ENCODE measurements at regions not wholly inside any gene's neighbourhood (a gene's known extent, or its start where the extent isn't known, plus 50 kb on each side); places are given as distances from the start of the nearest gene placed in this dataset.

DNA sequence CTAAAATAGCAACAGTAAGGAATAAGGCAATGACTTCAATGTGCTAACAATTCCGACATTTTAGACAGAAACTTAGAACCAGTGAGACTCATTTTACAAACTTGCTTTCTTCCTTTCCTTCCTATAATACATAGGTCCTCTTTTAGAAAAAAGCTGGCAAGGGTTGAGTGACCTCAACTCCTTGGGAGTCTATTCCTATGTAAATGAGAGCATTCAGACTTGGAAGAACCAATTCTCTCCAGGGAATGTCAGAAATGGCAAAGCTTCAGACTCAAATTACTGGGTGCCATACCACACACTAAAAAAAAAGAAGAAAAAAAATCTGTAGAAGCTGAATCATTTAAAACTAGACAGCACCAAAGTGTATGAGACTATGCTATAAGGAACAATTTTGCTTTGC lies 1328.2 kb downstream of the OLFM4 start:
- H3K9me3 ChIP-seq = peaks cover 0 to 11% (median 0%) of the 10 kb centered on the region in 8 donors
- TF ChIP-seq CTCF (IDR thresholded peaks at IDR 0.05 in 8 of 11, conservative IDR thresholded peaks at IDR 0.05 in 3 of 11) = no peak
- no peak for TF ChIP-seq POLR2AphosphoS5 (IDR thresholded peaks at IDR 0.05)
- no peak for TF ChIP-seq POLR2A (IDR thresholded peaks at IDR 0.05)
- H3K4me1 ChIP-seq = no peaks in the 10 kb centered on the region
- H3K27ac ChIP-seq = no peak overlapping the region
- H3K36me3 ChIP-seq = no peaks in the 10 kb centered on the region
- no peak for DNase-seq
- no peaks in the 10 kb centered on the region for H3K27me3 ChIP-seq (replicated peaks in 1 of 7)
- H3K4me3 ChIP-seq = no peak overlapping the region
- WGBS, 5 donors = 56 to 73% (median 64%) methylated on average over 1 of the region's 1 CpG
- intact Hi-C loops (cut with DNase I; ENCODE audit: low total_unique reads) = no loop called here

GRCh38 chr13:54357284-54357933 lies 1328.8 kb downstream of the OLFM4 start:
- H3K27ac ChIP-seq = no peak overlapping the region
- H3K9me3 ChIP-seq = peaks cover 0 to 11% (median 0%) of the 10 kb centered on the region in 8 donors
- intact Hi-C loops (cut with DNase I; ENCODE audit: low total_unique reads) = no loop called here
- H3K4me3 ChIP-seq = no peak overlapping the region
- H3K27me3 ChIP-seq (replicated peaks in 1 of 7) = no peaks in the 10 kb centered on the region
- no peak for DNase-seq
- no peaks in the 10 kb centered on the region for H3K4me1 ChIP-seq
- WGBS, 5 donors = 73 to 80% (median 76%) methylated on average over 5 of the region's 5 CpGs
- no peak for TF ChIP-seq CTCF (IDR thresholded peaks at IDR 0.05 in 8 of 11, conservative IDR thresholded peaks at IDR 0.05 in 3 of 11)
- TF ChIP-seq POLR2A (IDR thresholded peaks at IDR 0.05) = no peak
- no peak for TF ChIP-seq POLR2AphosphoS5 (IDR thresholded peaks at IDR 0.05)
- no peaks in the 10 kb centered on the region for H3K36me3 ChIP-seq

DNA sequence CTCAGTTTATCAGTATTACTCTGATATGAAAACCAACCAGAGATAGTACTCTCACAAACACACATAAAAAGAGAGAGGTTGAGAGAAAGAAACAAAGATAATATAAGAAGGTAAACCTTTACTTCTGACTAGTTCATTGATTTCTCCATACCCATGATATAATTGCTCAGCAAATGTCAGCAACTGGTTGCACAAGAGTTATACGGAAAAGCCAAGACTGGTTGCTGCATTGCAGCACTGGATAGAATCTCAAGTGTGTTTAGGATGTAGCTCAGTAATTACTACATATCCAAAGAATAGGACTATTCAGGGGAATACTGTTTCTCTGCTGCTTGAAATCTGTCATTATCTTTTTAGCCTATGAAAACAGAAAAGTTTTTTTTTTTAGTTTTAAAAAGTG lies 1332.8 kb downstream of the OLFM4 start:
- Histone ChIP-seq H3K4me1 (no peaks in the 10 kb centered on the region), H3K9me3 (peaks cover 0 to 11% (median 0%) of the 10 kb centered on the region in 8 donors), H3K4me3 (no peak overlapping the region), H3K27ac (no peak overlapping the region), H3K27me3 (replicated peaks in 1 of 7) (no peaks in the 10 kb centered on the region), H3K36me3 (no peaks in the 10 kb centered on the region)
- intact Hi-C loops (cut with DNase I; ENCODE audit: low total_unique reads) = no loop called here
- no peak for DNase-seq
- 83 to 93% (median 91%) methylated on average over 1 of the region's 1 CpG for WGBS, 5 donors
- TF ChIP-seq POLR2A (IDR thresholded peaks at IDR 0.05) (no peak), POLR2AphosphoS5 (IDR thresholded peaks at IDR 0.05) (no peak), CTCF (IDR thresholded peaks at IDR 0.05 in 8 of 11, conservative IDR thresholded peaks at IDR 0.05 in 3 of 11) (no peak)

GRCh38 chr13:54366728-54367127 lies 1338.1 kb downstream of the OLFM4 start:
- WGBS, 5 donors = 51 to 94% (median 82%) methylated on average over 1 of the region's 1 CpG

More at GRCh38 chr13:54366728-54367127, 1338.1 kb downstream of the OLFM4 start:
- Histone ChIP-seq H3K4me1 (no peaks in the 10 kb centered on the region), H3K27ac (no peak overlapping the region), H3K9me3 (peaks cover 0 to 26% (median 0%) of the 10 kb centered on the region in 8 donors), H3K4me3 (no peak overlapping the region), H3K27me3 (replicated peaks in 1 of 7) (no peaks in the 10 kb centered on the region), H3K36me3 (no peaks in the 10 kb centered on the region)
- DNase-seq = no peak
- TF ChIP-seq POLR2A (IDR thresholded peaks at IDR 0.05) (no peak), POLR2AphosphoS5 (IDR thresholded peaks at IDR 0.05) (no peak), CTCF (IDR thresholded peaks at IDR 0.05 in 8 of 11, conservative IDR thresholded peaks at IDR 0.05 in 3 of 11) (no peak)
- intact Hi-C loops (cut with DNase I; ENCODE audit: low total_unique reads) = no loop called here

Data from spleen (tissue), 11 donors.